Endothelial cell of umbilical vein (primary cell): ENCODE measurements at regions not wholly inside any gene's neighbourhood (a gene's known extent, or its start where the extent isn't known, plus 50 kb on each side); places are given as distances from the start of the nearest gene placed in this dataset.

Source experiments
- BruUV-seq: library from RNA; stranded (reverse); fragments of 400-500 nt; replicated peaks from 2 replicates; lab custom pipeline; 2021; lab: Mats Ljungman, UMichigan
- CTCF ChIA-PET: fragments of 300-600, 350-600 bp; sonication (Branson Sonifier 250); formaldehyde crosslinking; loops from one replicate; lab custom pipeline; 2021; ENCODE audit warnings: antibody characterized with exemption, inconsistent platforms; lab: Charles Lee
- POLR2A ChIA-PET: fragments of 300-600, 350-600 bp; sonication (Branson Sonifier 250); formaldehyde crosslinking; loops from one replicate; lab custom pipeline; 2021; ENCODE audit warnings: antibody characterized with exemption, inconsistent platforms; lab: Charles Lee
- DNase-seq: peaks from one replicate; pipeline ENCODE4 v3.0.0-alpha.2; 2011; ENCODE audit warnings: low read depth, low spot score
- FAIRE-seq: peaks from 2 replicates; lab custom pipeline; 2011; peaks lifted over from hg19 to GRCh38; lab: Jason Lieb, UNC
- H2AFZ ChIP-seq: 2 replicates; pipeline ENCODE4 v1.6.0; 2012; ENCODE audit warnings: low read depth, low read length, control low read depth, inconsistent platforms
- H3K27ac ChIP-seq: 2 replicates; pipeline ENCODE4 v1.5.1; 2011; ENCODE audit warnings: low read depth, mild to moderate bottlenecking, control low read depth, low read length, moderate library complexity; ENCODE audit not compliant: insufficient read depth
- H3K27me3 ChIP-seq, 2 experiments: 2 replicates each; pipeline versions ENCODE4 v1.6.0 to v1.6.1; 2011; ENCODE audit warnings: low read length in 2 of 2, mixed read lengths in 1 of 2; ENCODE audit not compliant: control insufficient read depth in 2 of 2, insufficient read depth in 2 of 2
- H3K36me3 ChIP-seq, 2 experiments: 2 replicates in 1 of 2; 3 replicates in 1 of 2; pipeline ENCODE4 v1.5.1; 2011; ENCODE audit warnings: low read length in 2 of 2, mild to moderate bottlenecking in 1 of 2, moderate library complexity in 1 of 2; ENCODE audit not compliant: control insufficient read depth in 2 of 2, insufficient read depth in 2 of 2; ENCODE audit errors: extremely low read depth in 1 of 2
- H3K4me1 ChIP-seq: 3 replicates; pipeline ENCODE4 v1.5.1; 2011; ENCODE audit warnings: mild to moderate bottlenecking, low read length; ENCODE audit not compliant: control insufficient read depth, insufficient read depth; ENCODE audit errors: extremely low read depth
- H3K4me2 ChIP-seq: 2 replicates; pipeline ENCODE4 v1.6.1; 2011; ENCODE audit warnings: low read length, control low read depth, mixed read lengths; ENCODE audit not compliant: insufficient read depth
- H3K4me3 ChIP-seq, 3 experiments: fragments of 200-600 bp in 1 of 3; sonication (generic), shearing (Covaris generic) in 1 of 3; replicated peaks in 1 of 3; 2 replicates each; pipeline ENCODE4 v1.5.1; 2011 to 2016; ENCODE audit warnings: control low read depth in 3 of 3, low read length in 3 of 3, mild to moderate bottlenecking in 2 of 3, inconsistent platforms in 1 of 3, low read depth in 1 of 3, moderate library complexity in 1 of 3; ENCODE audit not compliant: insufficient read depth in 1 of 3
- H3K79me2 ChIP-seq: 2 replicates; pipeline ENCODE4 v1.6.0; 2012; ENCODE audit warnings: low read length, inconsistent platforms; ENCODE audit not compliant: control insufficient read depth, insufficient read depth
- H3K9ac ChIP-seq: replicated peaks from 2 replicates; pipeline ENCODE3; 2011; ENCODE audit warnings: low read length, control low read depth; ENCODE audit not compliant: insufficient read depth; ENCODE audit errors: extremely low read depth
- H3K9me1 ChIP-seq: replicated peaks from 3 replicates; pipeline ENCODE4 v1.6.0; 2011; ENCODE audit warnings: mild to moderate bottlenecking, low read length; ENCODE audit not compliant: control insufficient read depth, insufficient read depth; ENCODE audit errors: extremely low read depth
- H3K9me3 ChIP-seq: replicated peaks from 2 replicates; pipeline ENCODE4 v1.5.1; 2012; ENCODE audit warnings: low read length, inconsistent platforms; ENCODE audit not compliant: control insufficient read depth, insufficient read depth
- H4K20me1 ChIP-seq: replicated peaks from 2 replicates; pipeline ENCODE3; 2011; ENCODE audit warnings: mild to moderate bottlenecking, low read length; ENCODE audit not compliant: control insufficient read depth, insufficient read depth; ENCODE audit errors: extremely low read depth
- CTCF ChIP-seq, 2 donors: IDR thresholded peaks; 1 replicate in 1 of 2; 2 replicates in 1 of 2; pipeline ENCODE4 v1.5.1; 2011; ENCODE audit warnings: low read length in 2 of 2, mild to moderate bottlenecking in 2 of 2, moderate library complexity in 2 of 2, control low read depth in 1 of 2, inconsistent platforms in 1 of 2, low read depth in 1 of 2; ENCODE audit not compliant: insufficient read depth in 1 of 2; ENCODE audit errors: extremely low read depth in 1 of 2
- EZH2 ChIP-seq: IDR thresholded peaks from 2 replicates; pipeline ENCODE4 v1.6.1; 2012; ENCODE audit warnings: borderline replicate concordance, low read depth, mild to moderate bottlenecking, moderate library complexity, low read length, inconsistent platforms; ENCODE audit not compliant: severe bottlenecking
- FOS ChIP-seq: IDR thresholded peaks from 2 replicates; pipeline ENCODE4 v1.6.1; 2011; ENCODE audit warnings: mild to moderate bottlenecking, low read length, moderate library complexity, borderline replicate concordance; ENCODE audit not compliant: insufficient read depth
- GATA2 ChIP-seq: IDR thresholded peaks from 2 replicates; pipeline ENCODE4 v1.7.0; 2011; ENCODE audit warnings: low read depth, mild to moderate bottlenecking, moderate library complexity, mixed read lengths, low read length; ENCODE audit not compliant: insufficient read length, insufficient read depth
- JUN ChIP-seq: IDR thresholded peaks from 2 replicates; pipeline ENCODE4 v1.6.1; 2011; ENCODE audit warnings: borderline replicate concordance, low read depth; ENCODE audit not compliant: insufficient read length, insufficient read depth
- MYC ChIP-seq: IDR thresholded peaks from one replicate; pipeline ENCODE4 v1.6.1; 2011; ENCODE audit warnings: mild to moderate bottlenecking, low read depth, low read length
- POLR2A ChIP-seq: IDR thresholded peaks from 2 replicates; pipeline ENCODE4 v1.6.1; 2012; ENCODE audit warnings: low read depth, mild to moderate bottlenecking, control low read depth, low read length
- POLR2AphosphoS5 ChIP-seq: IDR thresholded peaks from 2 replicates; pipeline ENCODE4 v1.6.1; 2012; ENCODE audit warnings: low read depth, mild to moderate bottlenecking, control low read depth, low read length, moderate library complexity; ENCODE audit not compliant: insufficient read depth
- dilution Hi-C: fragments of 300-500 bp; cut with MboI; formaldehyde crosslinking; loops from one replicate; pipeline ENCODE4 v1.15.0; 2019; ENCODE audit warnings: low sequenced_read_pairs; ENCODE audit not compliant: extremely low pct_ligation_motif_present
- intact Hi-C: fragments of 100-400 bp; cut with micrococcal nuclease; formaldehyde crosslinking; loops from one replicate; pipeline ENCODE4 v1.10.0; 2022

GRCh38 chr4:159552979-159553768 is 450.3 kb downstream of the RAPGEF2 start:
- no peaks in the 10 kb centered on the region for H4K20me1 ChIP-seq
- no peak overlapping the region for H3K4me3 ChIP-seq
- H2AFZ ChIP-seq = no peak overlapping the region
- no peak for FAIRE-seq
- intact Hi-C loops (no loop called here), dilution Hi-C loops (no loop called here)
- no TSS peak for BruUV-seq
- H3K9ac ChIP-seq = no peak overlapping the region
- POLR2A ChIA-PET = no interaction called here
- H3K36me3 ChIP-seq = no peaks in the 10 kb centered on the region
- TF ChIP-seq GATA2 (no peak), POLR2A (no peak), MYC (no peak), FOS (no peak), CTCF (IDR thresholded peaks at IDR 0.05; ENCODE audit: extremely low read depth in 1 of 2, insufficient read depth in 1 of 2, low read depth in 1 of 2, low read length in 2 of 2) (no peak), EZH2 (no peak), JUN (no peak), POLR2AphosphoS5 (no peak)
- DNase-seq = no peak
- H3K4me2 ChIP-seq = no peak overlapping the region
- H3K79me2 ChIP-seq = no peaks in the 10 kb centered on the region
- no peak overlapping the region for H3K27ac ChIP-seq
- H3K4me1 ChIP-seq = no peaks in the 10 kb centered on the region
- CTCF ChIA-PET = no interaction called here
- no peaks in the 10 kb centered on the region for H3K9me3 ChIP-seq
- peaks cover 0 to 2% of the 10 kb centered on the region in 2 experiments for H3K27me3 ChIP-seq
- H3K9me1 ChIP-seq = no peaks in the 10 kb centered on the region
